ENCODE measurements at regions not wholly inside any gene's neighbourhood (a gene's known extent, or its start where the extent isn't known, plus 50 kb on each side); places are given as distances from the start of the nearest gene placed in this dataset.

- no peaks in the 10 kb centered on the region for H3K4me1 Mint-ChIP-seq
These were observed 463.5 kb upstream of the FAM241A start for GRCh38 chr4:111681751-111682150.

GRCh38 chr4:111685205-111685604, 460.0 kb upstream of the FAM241A start:
- CTCF ChIA-PET: no interaction called here

More at GRCh38 chr4:111681751-111682150, 463.5 kb upstream of the FAM241A start:
- Mint-ChIP-seq H3K36me3 (ENCODE audit: low read depth) (no peaks in the 10 kb centered on the region), H3K4me3 (no peak overlapping the region), H3K9me3 (no peaks in the 10 kb centered on the region), H3K27ac (no peak overlapping the region), H3K27me3 (no peaks in the 10 kb centered on the region)
- ChIA-PET CTCF (no interaction called here), POLR2A (no interaction called here)
- no peak for DNase-seq

DNA sequence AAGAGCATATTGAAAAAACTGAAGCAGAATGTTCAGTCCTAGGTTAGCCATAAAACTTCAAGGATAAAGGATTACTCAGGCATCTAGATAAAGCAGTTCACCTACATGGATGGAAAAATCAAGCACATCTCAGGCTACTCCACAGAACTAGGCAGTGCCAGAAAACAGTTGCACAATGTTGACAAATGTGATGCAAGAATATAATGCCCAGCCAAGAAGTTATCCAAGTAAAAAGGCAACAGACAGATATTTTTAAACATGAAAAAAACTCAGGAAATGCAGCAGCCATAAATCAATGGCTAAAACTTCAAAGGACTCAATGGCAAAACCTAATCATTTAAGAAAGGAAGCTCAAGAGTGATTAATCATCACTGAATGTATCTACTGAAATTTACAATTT, 456.0 kb upstream of the FAM241A start:
- no peaks in the 10 kb centered on the region for H3K4me1 Mint-ChIP-seq
- DNase-seq: no peak
- no peaks in the 10 kb centered on the region for H3K27me3 Mint-ChIP-seq
- H3K27ac Mint-ChIP-seq: no peak overlapping the region
- no peaks in the 10 kb centered on the region for H3K36me3 Mint-ChIP-seq (ENCODE audit: low read depth)
- CTCF ChIA-PET: no interaction called here
- POLR2A ChIA-PET: no interaction called here
- no peaks in the 10 kb centered on the region for H3K9me3 Mint-ChIP-seq
- no peak overlapping the region for H3K4me3 Mint-ChIP-seq

More at GRCh38 chr4:111685205-111685604, 460.0 kb upstream of the FAM241A start:
- Mint-ChIP-seq H3K27me3 (no peaks in the 10 kb centered on the region), H3K36me3 (ENCODE audit: low read depth) (no peaks in the 10 kb centered on the region), H3K9me3 (no peaks in the 10 kb centered on the region), H3K4me1 (no peaks in the 10 kb centered on the region), H3K27ac (no peak overlapping the region), H3K4me3 (no peak overlapping the region)
- POLR2A ChIA-PET: no interaction called here
- DNase-seq: no peak

DNA sequence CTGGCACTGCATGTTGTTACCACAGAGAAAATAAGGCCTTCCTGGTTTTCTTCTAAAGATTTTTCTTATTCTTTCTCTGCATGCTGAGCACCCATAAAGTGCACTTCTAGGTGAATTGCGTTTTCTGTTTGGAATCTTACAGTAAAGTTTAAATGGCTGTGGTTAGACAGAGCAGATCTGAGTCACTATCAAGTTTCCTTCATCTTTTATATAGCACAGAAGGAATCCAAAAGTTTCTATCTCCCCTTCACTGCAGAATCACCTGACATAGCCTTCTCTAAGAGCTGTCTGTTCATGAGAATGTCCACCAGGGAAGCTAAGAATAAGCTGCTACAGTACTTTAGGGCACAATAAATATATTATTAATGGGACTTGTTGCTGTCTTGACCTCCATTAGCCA, 455.5 kb upstream of the FAM241A start:
- Mint-ChIP-seq H3K36me3 (ENCODE audit: low read depth) (no peaks in the 10 kb centered on the region), H3K9me3 (no peaks in the 10 kb centered on the region), H3K4me1 (no peaks in the 10 kb centered on the region), H3K4me3 (no peak overlapping the region), H3K27ac (no peak overlapping the region), H3K27me3 (no peaks in the 10 kb centered on the region)
- ChIA-PET POLR2A (no interaction called here), CTCF (no interaction called here)
- DNase-seq: no peak

DNA sequence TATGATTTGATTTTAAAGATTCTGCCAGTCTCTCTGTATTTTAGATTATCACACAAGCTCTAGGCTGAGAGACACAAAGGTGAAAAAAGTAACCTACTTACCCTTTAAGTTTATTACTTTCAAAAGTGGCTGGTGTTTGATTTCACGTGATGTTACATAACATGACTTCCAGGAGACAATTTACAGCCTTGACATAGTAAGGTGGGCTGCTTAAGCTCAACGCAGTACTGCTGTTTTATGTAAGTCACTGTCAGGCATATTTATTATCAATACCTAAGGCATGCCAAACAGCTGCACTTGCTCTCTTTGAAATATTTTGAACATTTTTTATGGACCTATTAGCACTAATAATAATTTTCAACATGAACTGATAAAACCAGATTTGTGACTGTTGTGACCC, 451.5 kb upstream of the FAM241A start:
- Mint-ChIP-seq H3K36me3 (ENCODE audit: low read depth) (no peaks in the 10 kb centered on the region), H3K27ac (no peak overlapping the region), H3K27me3 (no peaks in the 10 kb centered on the region), H3K4me3 (no peak overlapping the region), H3K9me3 (no peaks in the 10 kb centered on the region), H3K4me1 (no peaks in the 10 kb centered on the region)
- ChIA-PET CTCF (interaction anchor here (1.4 kb wide), 1 partner anchor 18 kb away, joined by 3 read pairs; no protein-coding TSS in a partner anchor), POLR2A (no interaction called here)
- DNase-seq: no peak

GRCh38 chr4:111695677-111696076, 449.6 kb upstream of the FAM241A start:
- no peaks in the 10 kb centered on the region for H3K9me3 Mint-ChIP-seq
- H3K4me1 Mint-ChIP-seq: no peaks in the 10 kb centered on the region
- no peaks in the 10 kb centered on the region for H3K27me3 Mint-ChIP-seq
- DNase-seq: no peak
- ChIA-PET CTCF (no interaction called here), POLR2A (no interaction called here)
- no peak overlapping the region for H3K27ac Mint-ChIP-seq
- H3K36me3 Mint-ChIP-seq (ENCODE audit: low read depth): no peaks in the 10 kb centered on the region
- H3K4me3 Mint-ChIP-seq: no peak overlapping the region

DNA sequence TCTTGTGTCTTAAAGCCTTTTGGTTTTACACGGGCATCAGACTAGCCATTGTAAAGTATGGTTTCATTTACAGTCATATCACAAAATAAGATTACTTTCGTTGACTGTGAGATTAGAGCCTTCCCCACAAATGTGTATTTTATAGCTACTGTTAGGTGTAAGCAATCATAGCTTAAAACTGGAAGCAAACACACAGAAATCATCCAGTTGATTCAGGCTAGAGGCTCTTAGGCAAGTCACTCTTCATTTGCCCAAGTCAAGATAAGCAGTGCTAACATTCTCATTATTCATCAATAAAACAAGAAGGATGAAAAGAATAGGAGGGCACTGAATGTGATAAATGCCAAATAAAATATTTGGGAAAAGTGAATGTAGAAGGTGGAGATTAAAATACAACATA, 448.7 kb upstream of the FAM241A start:
- POLR2A ChIA-PET: no interaction called here
- CTCF ChIA-PET: no interaction called here
- Mint-ChIP-seq H3K4me1 (no peaks in the 10 kb centered on the region), H3K27ac (no peak overlapping the region), H3K4me3 (no peak overlapping the region), H3K9me3 (no peaks in the 10 kb centered on the region), H3K27me3 (no peaks in the 10 kb centered on the region), H3K36me3 (ENCODE audit: low read depth) (no peaks in the 10 kb centered on the region)
- DNase-seq: no peak

- Mint-ChIP-seq H3K9me3 (no peaks in the 10 kb centered on the region), H3K27ac (no peak overlapping the region), H3K36me3 (ENCODE audit: low read depth) (no peaks in the 10 kb centered on the region), H3K4me3 (no peak overlapping the region), H3K4me1 (no peaks in the 10 kb centered on the region), H3K27me3 (no peaks in the 10 kb centered on the region)
- ChIA-PET CTCF (no interaction called here), POLR2A (no interaction called here)
- no peak for DNase-seq
These were observed 447.9 kb upstream of the FAM241A start for GRCh38 chr4:111697176-111697942.

- no peaks in the 10 kb centered on the region for H3K27me3 Mint-ChIP-seq
- no peak for DNase-seq
- CTCF ChIA-PET: no interaction called here
- H3K9me3 Mint-ChIP-seq: no peaks in the 10 kb centered on the region
- no peak overlapping the region for H3K27ac Mint-ChIP-seq
- H3K4me1 Mint-ChIP-seq: no peaks in the 10 kb centered on the region
- no peak overlapping the region for H3K4me3 Mint-ChIP-seq
- no peaks in the 10 kb centered on the region for H3K36me3 Mint-ChIP-seq (ENCODE audit: low read depth)
- POLR2A ChIA-PET: no interaction called here
These were observed 446.9 kb upstream of the FAM241A start for GRCh38 chr4:111698361-111698760.

GRCh38 chr4:111699165-111699564, 446.1 kb upstream of the FAM241A start:
- Mint-ChIP-seq H3K9me3 (no peaks in the 10 kb centered on the region), H3K27me3 (no peaks in the 10 kb centered on the region), H3K36me3 (ENCODE audit: low read depth) (no peaks in the 10 kb centered on the region), H3K4me3 (no peak overlapping the region), H3K4me1 (no peaks in the 10 kb centered on the region), H3K27ac (no peak overlapping the region)
- CTCF ChIA-PET: no interaction called here
- DNase-seq: no peak
- POLR2A ChIA-PET: no interaction called here

GRCh38 chr4:111701102-111701501, 444.2 kb upstream of the FAM241A start:
- H3K4me3 Mint-ChIP-seq: no peak overlapping the region
- H3K4me1 Mint-ChIP-seq: no peaks in the 10 kb centered on the region
- H3K27me3 Mint-ChIP-seq: no peaks in the 10 kb centered on the region
- no peaks in the 10 kb centered on the region for H3K36me3 Mint-ChIP-seq (ENCODE audit: low read depth)
- no peak for DNase-seq
- no peak overlapping the region for H3K27ac Mint-ChIP-seq
- ChIA-PET CTCF (no interaction called here), POLR2A (no interaction called here)
- no peaks in the 10 kb centered on the region for H3K9me3 Mint-ChIP-seq

DNA sequence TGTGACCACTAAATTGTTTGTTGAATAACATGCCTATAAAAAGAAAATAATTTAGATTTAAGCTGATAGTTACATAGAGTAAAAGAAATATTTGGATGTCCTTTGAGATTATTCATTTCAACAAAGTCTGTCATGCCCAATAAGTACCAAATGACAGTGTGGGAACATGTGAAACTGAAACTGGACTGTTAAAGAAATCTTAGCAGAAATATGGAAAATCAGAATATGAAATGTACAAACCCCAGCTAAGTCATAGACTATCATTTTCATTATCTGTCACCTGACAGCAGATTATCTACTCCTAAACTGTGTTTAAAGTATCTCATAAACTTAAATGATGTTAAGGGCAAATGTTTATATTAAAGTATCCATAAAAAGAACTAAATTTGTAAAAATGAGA, 437.8 kb upstream of the FAM241A start:
- DNase-seq: no peak
- no peaks in the 10 kb centered on the region for H3K27me3 Mint-ChIP-seq
- H3K4me1 Mint-ChIP-seq: no peaks in the 10 kb centered on the region
- no peaks in the 10 kb centered on the region for H3K36me3 Mint-ChIP-seq (ENCODE audit: low read depth)
- ChIA-PET CTCF (no interaction called here), POLR2A (no interaction called here)
- no peak overlapping the region for H3K4me3 Mint-ChIP-seq
- H3K27ac Mint-ChIP-seq: no peak overlapping the region
- H3K9me3 Mint-ChIP-seq: no peaks in the 10 kb centered on the region

DNA sequence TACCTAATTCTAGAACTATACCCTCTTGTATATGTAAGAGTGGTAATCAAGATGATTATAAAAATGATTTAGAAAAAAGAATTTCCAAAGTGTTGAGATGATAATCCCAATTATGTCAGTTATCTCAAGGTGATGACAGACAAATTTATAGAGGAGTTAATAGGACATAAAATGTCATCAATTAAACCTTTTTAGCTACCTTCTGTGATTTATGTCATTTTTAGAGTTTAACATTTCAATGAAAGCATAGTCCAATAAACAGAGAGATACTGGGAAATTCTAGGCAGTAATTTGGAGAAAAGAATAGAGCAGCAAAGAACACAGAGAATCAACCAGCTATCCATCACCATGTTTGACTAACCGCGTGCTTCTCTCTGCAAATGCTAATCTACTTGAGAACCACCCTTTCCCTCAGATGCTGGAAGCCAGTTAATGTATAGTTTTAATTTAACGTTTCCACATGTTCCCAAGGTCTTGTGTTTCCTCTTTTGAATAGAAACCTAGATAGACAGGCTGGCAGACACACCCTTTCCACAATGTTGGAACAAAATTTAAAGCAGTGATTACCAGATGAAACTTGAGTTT, 433.1 kb upstream of the FAM241A start:
- ChIA-PET POLR2A (no interaction called here), CTCF (no interaction called here)
- Mint-ChIP-seq H3K27ac (no peak overlapping the region), H3K4me1 (no peaks in the 10 kb centered on the region), H3K4me3 (no peak overlapping the region), H3K27me3 (no peaks in the 10 kb centered on the region), H3K9me3 (no peaks in the 10 kb centered on the region), H3K36me3 (ENCODE audit: low read depth) (no peaks in the 10 kb centered on the region)
- DNase-seq: no peak

GRCh38 chr4:111713276-111713675, 432.0 kb upstream of the FAM241A start:
- POLR2A ChIA-PET: no interaction called here
- H3K27me3 Mint-ChIP-seq: no peaks in the 10 kb centered on the region
- no peak overlapping the region for H3K4me3 Mint-ChIP-seq
- H3K4me1 Mint-ChIP-seq: no peaks in the 10 kb centered on the region
- no peaks in the 10 kb centered on the region for H3K36me3 Mint-ChIP-seq (ENCODE audit: low read depth)
- H3K9me3 Mint-ChIP-seq: no peaks in the 10 kb centered on the region
- H3K27ac Mint-ChIP-seq: no peak overlapping the region
- no peak for DNase-seq
- CTCF ChIA-PET: no interaction called here
